ENCODE measurements at regions not wholly inside any gene's neighbourhood (a gene's known extent, or its start where the extent isn't known, plus 50 kb on each side); places are given as distances from the start of the nearest gene placed in this dataset.
"Not testable (repeated sequence)": the region's sequence is repeated elsewhere in the genome, so short reads cannot be mapped to it uniquely, and the experiment has no call there.

DNA sequence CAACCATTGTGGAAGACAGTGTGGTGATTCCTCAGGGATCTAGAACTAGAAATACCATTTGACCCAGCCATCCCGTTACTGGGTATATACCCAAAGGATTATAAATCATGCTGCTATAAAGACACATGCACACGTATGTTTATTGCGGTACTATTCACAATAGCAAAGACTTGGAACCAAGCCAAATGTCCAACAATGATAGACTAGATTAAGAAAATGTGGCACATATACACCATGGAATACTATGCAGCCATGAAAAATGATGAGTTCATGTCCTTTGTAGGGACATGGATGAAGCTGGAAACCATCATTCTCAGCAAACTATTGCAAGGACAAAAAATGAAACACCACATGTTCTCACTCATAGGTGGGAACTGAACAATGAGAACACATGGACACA lies 372.4 kb upstream of the CCL2 start:
- ATAC-seq; intact Hi-C loops (cut with DNase I, micrococcal nuclease); DNase-seq: not testable (repeated sequence)

DNA sequence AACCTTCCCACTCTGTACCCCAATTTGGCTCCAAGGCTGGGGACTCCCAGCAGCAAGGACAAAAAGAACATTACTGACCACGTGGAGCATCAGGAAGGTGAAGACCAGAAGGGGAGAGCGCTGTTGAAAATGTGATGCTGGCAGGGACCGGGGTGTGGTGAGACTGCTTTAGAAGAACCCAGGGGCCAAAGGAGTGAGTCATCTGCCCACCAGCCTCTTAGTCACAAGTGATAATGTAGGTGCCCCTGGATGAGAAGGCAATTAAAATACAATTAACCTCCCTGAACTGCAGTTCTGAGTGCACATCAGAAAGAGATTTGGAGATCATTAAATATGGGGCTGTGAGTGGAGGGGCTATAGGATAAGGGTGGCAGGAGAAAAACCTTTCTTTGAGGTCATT lies 366.6 kb upstream of the CCL2 start:
- ATAC-seq = no peak
- intact Hi-C loops (cut with DNase I, micrococcal nuclease) = no loop called here

DNA sequence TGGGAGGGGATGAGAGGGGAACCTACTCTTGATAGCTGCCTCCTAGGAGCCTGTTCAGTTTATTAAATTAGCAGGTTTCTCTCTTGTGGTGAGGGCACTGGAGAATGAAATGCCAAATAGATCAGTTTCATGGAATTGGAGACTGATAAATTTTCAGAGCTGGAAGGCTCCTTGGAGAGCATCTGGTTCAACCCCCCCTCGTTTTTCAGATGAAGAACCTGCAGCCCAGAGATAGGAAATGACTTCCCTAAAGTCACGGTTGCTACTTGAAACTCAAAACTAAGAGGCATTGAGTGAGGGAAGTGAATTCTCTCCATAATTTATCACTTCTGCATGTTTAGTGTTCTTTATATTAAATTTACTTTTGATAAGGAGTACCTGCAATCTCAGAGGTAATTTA lies 366.0 kb upstream of the CCL2 start:
- DNase-seq (no peak), ATAC-seq (no peak)
- intact Hi-C loops (cut with DNase I, micrococcal nuclease) = no loop called here

More for the DNA sequence above, 366.6 kb upstream of the CCL2 start:
- DNase-seq = no peak

DNA sequence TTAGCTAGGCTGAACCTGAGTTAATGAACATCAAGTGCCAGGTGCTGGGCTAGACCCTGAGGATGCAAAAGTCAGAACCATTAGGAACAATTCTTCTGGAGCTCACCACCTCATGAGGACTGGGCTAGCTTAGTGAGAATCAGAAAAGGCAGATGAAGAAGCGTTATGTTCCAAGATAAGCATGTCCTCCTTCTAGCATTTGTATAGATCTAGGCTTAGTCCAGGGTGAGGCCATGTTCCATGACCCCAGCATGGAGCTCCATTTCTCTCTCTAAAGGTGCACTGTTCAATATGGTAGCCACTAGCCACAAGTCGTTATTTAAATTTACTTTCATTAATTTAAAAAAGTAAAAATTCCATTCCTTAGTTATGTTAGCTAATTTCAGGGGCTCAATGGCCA lies 365.3 kb upstream of the CCL2 start:
- no peak for DNase-seq
- intact Hi-C loops (cut with DNase I, micrococcal nuclease) = no loop called here

DNA sequence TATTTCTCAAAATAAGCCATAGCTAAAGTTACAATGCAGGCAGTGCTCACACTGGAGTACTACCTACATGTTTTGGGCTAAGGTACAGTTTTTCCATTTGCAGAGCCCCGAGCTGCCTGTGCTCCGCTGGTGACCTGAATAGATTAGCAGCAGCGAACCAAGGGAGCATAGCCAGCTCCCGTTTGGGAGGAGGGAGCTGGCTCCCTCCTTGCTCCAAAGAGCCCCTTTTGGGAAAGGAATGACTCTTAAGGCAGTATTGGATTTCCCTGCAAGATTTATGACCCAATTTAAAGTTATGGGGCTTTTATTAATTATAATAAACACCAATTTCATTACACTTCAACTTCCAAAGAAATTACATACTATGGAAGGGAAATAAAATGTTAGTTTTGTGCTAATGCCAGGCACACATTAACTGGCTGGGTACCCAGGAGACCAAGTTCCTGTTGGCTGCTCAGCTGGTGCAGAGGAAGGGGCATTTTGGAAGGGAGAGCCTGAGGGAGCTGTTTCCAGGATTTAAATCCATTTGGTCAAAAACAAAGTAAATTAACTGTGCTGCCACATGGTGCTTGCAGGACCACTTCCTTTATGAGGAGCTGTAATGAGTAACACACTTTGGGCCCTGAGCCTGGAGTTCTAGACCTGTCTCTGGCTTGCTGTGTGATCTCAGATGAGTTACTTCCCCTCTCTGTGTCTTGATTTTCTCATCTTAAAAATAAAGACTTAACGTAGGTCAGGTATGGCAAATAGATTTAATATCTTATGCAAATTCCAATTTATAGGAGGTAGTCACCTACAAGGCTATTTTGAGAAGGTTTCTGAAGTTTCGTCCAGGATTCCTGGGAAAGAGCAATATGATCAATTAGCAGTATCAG lies 362.1 kb upstream of the CCL2 start:
- DNase-seq (no peak), ATAC-seq (no peak)
- intact Hi-C loops (cut with DNase I, micrococcal nuclease) = no loop called here

More for the DNA sequence above, 365.3 kb upstream of the CCL2 start:
- no peak for ATAC-seq

DNA sequence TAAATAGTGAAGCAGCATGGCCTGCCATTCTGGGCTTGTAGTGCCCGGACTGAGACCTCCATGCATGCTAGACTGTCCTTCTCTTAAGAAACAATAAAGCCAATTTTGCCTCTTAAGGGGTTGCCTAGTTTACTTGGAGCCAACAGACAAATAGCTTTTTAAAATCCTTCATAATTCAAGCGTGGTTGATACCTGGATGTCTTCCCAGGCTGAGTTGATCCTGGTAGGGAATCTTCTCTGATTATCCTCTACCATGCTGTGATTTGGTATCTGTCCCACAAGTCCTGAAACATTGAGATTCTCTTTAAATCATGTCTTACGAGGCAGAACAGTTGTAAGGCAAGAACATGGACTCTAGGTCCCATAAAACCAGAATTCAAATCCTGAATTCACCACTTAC lies 359.6 kb upstream of the CCL2 start:
- ATAC-seq (no peak), DNase-seq (no peak)
- intact Hi-C loops (cut with DNase I, micrococcal nuclease) = no loop called here

DNA sequence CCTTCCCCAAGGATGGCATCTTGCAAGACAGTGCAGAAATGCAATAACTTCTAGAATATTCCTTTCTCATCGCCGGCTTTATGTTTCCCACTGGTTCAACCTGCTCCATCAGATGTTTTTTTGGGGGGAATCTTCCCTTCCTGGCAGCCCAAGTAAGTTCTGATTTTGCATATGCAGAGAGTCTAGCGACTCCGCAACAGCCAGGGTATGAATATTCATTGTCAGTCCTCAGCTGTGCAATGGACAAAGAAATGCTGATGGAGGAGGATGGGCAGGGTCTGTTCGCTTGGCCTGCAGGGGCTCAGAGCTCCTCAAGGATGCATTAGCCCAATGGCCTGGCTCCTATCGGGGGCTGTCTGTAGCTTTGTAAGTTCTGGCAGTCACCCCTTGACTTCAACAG lies 358.8 kb upstream of the CCL2 start:
- intact Hi-C loops (cut with DNase I, micrococcal nuclease) = no loop called here
- DNase-seq = no peak
- no peak for ATAC-seq

DNA sequence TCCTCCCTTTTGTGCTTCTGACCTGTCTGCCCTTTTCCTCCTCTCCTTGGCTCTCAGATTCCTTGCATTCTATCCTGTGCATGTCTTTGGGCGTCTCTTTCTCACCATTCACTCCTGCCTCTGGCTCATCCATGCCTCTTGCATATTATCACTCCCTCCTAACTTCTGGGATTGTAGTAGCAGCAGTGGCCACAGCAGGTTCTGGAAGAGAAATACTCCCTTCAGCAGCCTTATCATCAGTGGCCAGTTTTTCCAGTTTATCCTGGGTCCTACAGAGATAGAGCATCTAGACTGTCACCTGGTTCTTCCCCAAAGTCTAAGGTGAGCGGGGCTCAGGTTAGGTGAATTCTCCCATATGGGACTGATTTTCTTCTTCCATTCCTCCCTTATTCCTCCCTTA lies 354.0 kb upstream of the CCL2 start:
- DNase-seq = no peak
- ATAC-seq = no peak

DNA sequence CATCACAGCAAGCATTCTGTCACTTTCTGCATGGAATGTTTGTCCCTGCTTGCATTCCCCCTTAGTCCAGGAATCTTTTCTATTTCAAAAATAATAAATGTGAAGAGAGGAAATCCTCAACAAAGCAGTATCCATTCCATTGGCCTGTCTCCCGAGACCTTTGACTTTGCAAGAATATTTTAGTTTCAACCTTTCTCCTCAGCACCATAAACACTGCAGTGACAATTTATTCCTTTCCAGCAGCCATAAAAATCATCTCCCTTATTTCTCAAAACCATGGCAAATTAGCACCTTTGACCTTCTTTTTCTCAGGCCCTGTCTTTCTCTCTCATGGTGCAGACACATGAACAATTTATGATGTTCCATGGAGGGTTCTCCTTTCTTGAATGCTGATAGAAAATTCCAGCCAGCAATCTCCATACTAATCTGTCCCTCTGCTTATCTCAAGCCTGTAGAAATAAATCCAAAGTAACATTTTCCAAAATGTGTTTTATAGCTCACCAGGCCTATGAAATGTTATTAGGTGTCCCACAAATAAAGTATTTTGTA lies 352.1 kb upstream of the CCL2 start:
- intact Hi-C loops (cut with DNase I, micrococcal nuclease) = no loop called here
- no peak for DNase-seq
- ATAC-seq = no peak

More for the DNA sequence above, 354.0 kb upstream of the CCL2 start:
- intact Hi-C loops (cut with DNase I, micrococcal nuclease) = no loop called here

DNA sequence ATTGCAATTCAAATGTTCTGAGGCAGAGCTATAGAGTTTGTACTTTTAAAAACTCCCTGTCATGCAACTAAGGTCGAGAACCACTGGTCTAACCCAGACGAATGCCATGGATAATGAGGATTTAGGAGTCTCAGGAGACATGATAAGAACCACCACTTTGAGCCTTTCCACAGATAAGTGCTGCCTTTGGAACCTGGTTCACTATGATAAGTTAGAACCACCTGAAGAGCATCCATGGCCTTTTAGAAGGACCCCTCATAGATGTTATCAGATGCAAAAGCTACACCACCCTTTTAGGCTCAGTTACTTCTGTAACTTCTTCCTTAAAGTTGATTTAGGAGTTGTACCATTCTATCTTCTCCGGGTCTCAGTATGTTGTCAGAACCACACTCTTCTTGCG lies 350.6 kb upstream of the CCL2 start:
- intact Hi-C loops (cut with DNase I, micrococcal nuclease) = no loop called here
- ATAC-seq (no peak), DNase-seq (no peak)

DNA sequence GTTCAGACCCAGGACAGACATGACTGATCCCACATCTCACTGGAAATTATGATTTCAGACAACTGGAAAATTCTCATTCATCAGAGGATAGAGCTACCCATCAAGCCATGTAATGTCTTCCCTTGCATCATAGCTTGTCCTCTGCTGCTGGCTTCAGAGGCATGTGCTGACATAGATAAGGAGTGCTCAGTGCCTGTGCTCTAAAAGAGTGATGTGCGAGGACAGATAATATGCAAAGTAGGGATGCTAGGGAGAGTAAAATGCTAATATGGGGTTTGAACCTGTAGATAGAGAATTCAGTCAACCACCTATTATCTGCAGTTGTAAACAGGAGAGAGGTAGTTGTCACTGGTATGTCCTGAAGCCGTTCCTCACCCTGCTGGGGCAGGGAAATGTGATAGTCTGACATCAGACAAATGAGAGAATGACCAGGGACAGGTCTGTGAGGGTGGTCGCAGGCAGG lies 349.7 kb upstream of the CCL2 start:
- intact Hi-C loops (cut with DNase I, micrococcal nuclease) = no loop called here
- no peak for DNase-seq
- ATAC-seq = no peak

DNA sequence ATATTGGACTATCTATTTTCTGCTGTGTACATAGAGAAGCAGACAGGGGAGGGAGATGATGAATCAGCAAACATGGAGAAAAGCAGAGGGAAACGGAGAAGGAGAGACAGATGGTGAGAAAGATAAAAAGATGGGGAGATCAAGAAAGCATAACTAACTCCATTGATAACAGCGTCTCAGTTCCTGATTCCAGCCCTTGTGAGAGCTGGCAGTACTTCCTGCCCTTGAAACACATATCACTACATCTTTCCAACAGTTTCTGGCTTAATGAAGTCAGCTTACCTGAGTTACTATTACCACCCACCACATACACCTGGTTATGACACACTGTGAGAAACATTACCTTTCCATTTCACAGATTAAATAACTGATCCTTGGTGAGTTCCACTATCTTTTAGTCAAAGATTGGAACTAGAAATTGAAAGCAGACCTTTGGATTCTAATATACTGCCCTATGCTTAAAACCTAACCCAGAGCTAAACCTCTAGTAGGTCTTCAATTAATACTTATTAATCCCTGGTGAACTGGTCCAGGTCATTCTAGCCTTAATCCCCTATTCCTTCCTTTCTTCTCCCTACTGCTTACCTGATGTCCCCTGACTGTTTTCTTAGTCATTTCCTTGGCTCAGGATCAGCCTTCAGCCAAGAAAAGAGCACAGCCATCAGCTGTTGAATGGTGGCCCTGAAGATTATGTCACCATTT lies 346.6 kb upstream of the CCL2 start:
- ATAC-seq = no peak

DNA sequence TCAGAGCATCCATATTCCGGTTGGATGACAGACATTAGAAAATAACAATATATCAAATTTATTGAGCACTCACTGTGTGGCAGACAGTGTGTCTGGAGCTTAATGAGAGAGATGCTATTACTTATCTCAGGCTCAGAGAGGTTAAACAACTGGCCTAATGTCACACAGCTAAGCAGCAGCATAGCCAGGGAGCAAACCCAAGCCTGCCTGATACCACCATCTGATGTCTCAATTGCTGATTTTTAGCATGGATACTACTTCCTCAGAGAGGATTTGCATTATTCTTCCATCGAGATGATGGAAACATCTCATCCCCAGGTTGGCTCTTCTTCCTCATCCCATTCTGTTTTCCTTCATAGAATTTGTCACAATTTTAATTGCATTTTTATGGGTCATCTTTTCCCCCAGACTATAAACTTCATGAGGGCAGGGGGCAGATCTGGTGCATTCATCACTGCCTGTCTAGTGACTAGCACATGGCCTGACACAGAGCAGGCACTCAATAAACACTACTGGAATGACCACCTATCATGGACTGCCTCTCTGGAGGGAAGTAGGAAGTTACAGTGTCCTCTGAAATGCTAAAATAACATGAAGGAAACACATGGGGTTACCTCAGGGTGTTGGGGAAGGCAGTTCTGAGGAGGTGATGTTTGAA lies 344.8 kb upstream of the CCL2 start:
- DNase-seq (no peak), ATAC-seq (no peak)
- intact Hi-C loops (cut with DNase I, micrococcal nuclease) = no loop called here

More for the DNA sequence above, 346.6 kb upstream of the CCL2 start:
- intact Hi-C loops (cut with DNase I, micrococcal nuclease) = no loop called here
- no peak for DNase-seq

DNA sequence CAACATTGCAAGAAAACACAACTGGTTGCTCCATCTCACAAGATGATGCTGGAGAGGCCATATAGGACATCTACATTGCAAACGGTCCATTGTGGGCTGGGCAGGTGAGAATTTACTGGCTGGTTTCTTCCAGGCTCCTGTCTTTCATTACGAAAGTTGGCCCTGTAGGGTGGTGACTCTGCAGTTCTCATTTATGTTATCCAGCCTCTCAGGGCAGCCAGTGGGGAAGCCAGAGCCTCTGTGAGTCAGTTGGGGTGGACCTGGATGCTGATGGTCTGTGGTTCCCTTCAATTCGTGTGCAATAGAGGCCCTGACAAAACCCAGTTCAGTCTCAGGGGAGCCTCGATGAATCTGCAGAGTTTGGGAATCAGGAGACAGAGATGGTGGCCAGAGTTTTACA lies 341.0 kb upstream of the CCL2 start:
- ATAC-seq (no peak), DNase-seq (no peak)
- intact Hi-C loops (cut with DNase I, micrococcal nuclease) = no loop called here

DNA sequence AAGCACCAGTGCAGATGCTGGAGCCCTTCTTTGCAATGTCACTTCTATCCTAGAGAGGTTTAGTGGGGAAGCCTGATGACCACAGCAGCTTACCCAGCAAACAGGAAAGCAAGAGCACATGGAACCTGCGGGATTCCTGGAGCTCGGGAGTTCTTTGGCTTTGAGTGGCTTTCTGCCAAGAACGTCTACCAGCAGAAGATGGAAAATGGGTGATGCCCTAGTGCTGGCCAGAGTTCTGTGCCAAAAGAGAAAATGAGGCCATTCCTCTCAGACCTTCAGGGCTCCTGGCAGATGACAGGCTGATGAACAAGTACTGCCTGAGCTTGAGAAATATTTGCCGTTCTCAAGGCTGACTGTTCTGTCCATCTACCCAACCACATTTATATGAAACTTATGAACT lies 332.1 kb upstream of the CCL2 start:
- DNase-seq = no peak
- intact Hi-C loops (cut with DNase I, micrococcal nuclease) = loop anchor here in 1 of 2 donors (10.0 kb wide), 1 partner anchor 62 kb away; no protein-coding TSS in a partner anchor
- ATAC-seq = no peak

DNA sequence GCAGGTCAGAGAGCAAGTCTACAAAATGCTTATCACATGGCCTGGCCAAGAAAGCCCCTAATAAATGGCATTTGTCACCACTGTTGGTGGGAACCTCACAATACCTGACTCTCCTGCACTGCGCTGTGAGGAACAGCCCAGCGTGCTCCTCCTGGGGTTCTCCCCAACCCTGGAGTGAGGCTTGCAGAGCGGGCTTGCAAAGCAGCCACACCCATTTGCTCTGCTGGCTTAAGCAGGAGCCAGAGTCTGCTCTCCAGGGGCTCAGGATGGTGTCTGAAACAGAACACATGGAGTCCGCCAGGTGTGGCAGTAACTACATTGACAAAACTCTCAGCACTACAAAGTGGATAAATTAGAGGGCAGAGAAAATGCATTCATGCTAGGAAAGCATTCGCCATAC lies 331.0 kb upstream of the CCL2 start:
- ATAC-seq = no peak
- no peak for DNase-seq
- intact Hi-C loops (cut with DNase I, micrococcal nuclease) = loop anchor here in 1 of 2 donors (10.0 kb wide), 1 partner anchor 61 kb away; no protein-coding TSS in a partner anchor

DNA sequence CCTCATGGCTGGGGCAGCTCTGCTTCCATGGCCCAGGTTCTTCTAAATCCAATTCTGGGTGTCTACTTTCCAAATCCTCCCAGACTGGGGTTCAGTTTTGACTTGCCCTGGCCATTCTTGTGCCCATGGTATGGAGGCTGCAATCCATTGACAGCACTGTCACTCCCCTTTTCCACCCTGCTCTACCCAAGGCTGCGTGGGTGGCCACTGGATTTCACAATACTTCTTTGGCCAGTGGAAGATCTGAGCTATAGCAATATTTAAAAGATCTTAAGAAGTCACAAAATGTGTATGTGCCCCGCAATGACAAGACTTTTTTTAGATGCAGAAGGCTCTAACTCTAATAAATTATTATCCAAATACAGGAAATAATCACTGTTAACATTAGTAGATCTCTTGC lies 329.4 kb upstream of the CCL2 start:
- DNase-seq = no peak
- intact Hi-C loops (cut with DNase I, micrococcal nuclease) = loop anchor here in 1 of 2 donors (10.0 kb wide), 1 partner anchor 59 kb away; no protein-coding TSS in a partner anchor
- ATAC-seq = no peak

DNA sequence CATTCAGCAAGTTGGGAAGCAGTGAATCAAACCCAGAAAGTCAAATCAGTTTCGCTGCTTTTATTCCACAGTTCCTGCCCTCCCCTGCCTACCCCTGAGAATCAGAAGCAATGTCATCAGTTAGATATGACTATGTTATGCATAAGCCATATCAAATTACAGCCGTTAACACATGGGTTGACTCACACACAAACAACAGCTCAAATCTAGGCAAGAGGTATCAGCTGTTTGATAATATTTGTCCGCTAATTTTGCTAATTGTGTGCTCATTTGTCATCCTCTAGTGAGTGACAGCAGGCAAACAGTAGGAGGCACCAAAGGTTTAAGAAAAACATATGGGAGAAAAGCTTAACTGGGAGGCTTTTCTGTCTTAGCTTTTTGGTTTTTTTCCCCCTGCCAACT lies 327.4 kb upstream of the CCL2 start:
- intact Hi-C loops (cut with DNase I, micrococcal nuclease) = loop anchor here in 1 of 2 donors (10.0 kb wide), 1 partner anchor 57 kb away; no protein-coding TSS in a partner anchor
- no peak for ATAC-seq
- no peak for DNase-seq

DNA sequence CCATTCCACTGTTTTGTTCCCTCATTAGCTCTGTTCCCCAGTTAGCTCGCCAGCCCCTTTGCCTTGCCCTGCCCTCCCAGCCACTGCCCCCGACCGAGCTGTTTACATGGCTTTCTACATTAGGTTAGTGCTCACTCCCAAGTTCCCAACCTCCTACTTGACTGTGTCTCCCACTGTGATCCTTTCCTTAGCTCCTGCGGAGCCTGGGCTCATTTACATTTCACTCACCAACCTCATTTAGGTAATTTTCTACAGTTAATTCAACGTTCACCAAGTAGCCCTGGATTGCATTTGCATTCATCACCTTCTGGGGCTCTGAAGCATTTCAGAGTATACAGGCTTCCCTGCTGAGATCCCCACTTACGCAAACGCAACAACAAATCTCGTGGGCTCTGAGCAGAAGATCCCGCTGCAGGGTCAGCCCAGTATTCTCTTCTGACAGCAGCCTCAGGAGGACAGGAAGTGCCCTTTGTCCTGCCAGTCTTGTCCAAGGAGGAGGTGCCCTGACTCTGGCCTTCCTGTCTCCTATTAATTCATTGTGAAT lies 325.8 kb upstream of the CCL2 start:
- DNase-seq (no peak), ATAC-seq (no peak)
- intact Hi-C loops (cut with DNase I, micrococcal nuclease) = loop anchor here in 1 of 2 donors (10.0 kb wide), 1 partner anchor 56 kb away; no protein-coding TSS in a partner anchor
